A549 (cell line): ENCODE measurements at regions not wholly inside any gene's neighbourhood (a gene's known extent, or its start where the extent isn't known, plus 50 kb on each side); places are given as distances from the start of the nearest gene placed in this dataset.

Experiments used
- CTCF ChIP-seq: fragments of >200 bp; sonication (Bioruptor Twin); formaldehyde crosslinking; IDR thresholded peaks from 3 replicates; pipeline ENCODE4 v1.5.1; 2016
- EHMT2 ChIP-seq: fragments of 200-600 bp; sonication (generic); IDR thresholded peaks from 2 replicates; pipeline ENCODE4 v1.6.1; 2016; ENCODE audit warnings: antibody characterized with exemption, low read depth, mild to moderate bottlenecking, moderate library complexity
- HOXA7 ChIP-seq: fragments of 250-450 bp; sonication (Bioruptor Pico); IDR thresholded peaks from 2 replicates; pipeline ENCODE4 v1.5.0; 2020; ENCODE audit warnings: mild to moderate bottlenecking, moderate library complexity
- JUNB ChIP-seq: fragments of >200 bp; sonication (Bioruptor Twin); formaldehyde crosslinking; IDR thresholded peaks from 2 replicates; pipeline ENCODE4 v1.6.1; 2016
- MAFK ChIP-seq: fragments of 450-650 bp; IDR thresholded peaks from 2 replicates; pipeline ENCODE4 v1.6.1; 2014; ENCODE audit not compliant: partially characterized antibody
- MAZ ChIP-seq: fragments of 150-350 bp; IDR thresholded peaks from 2 replicates; pipeline ENCODE4 v1.6.1; 2014; ENCODE audit warnings: antibody characterized with exemption, low read depth, low read length, borderline replicate concordance
- MYC ChIP-seq: IDR thresholded peaks from 2 replicates; pipeline ENCODE4 v1.6.1; 2012; ENCODE audit warnings: mild to moderate bottlenecking, inconsistent platforms, low read length, improper control_type of control experiment, borderline replicate concordance
- POLR2A ChIP-seq: IDR thresholded peaks from 2 replicates; pipeline ENCODE4 v1.6.1; 2012; ENCODE audit warnings: mild to moderate bottlenecking, low read length
- RAD21 ChIP-seq, 2 experiments: fragments of >200 bp in 1 of 2; sonication (Bioruptor Twin) in 1 of 2; formaldehyde crosslinking in 1 of 2; IDR thresholded peaks in 1 of 2; conservative IDR thresholded peaks in 1 of 2; 2 replicates in 1 of 2; 3 replicates in 1 of 2; pipeline ENCODE4 v1.6.1; 2012 to 2018; ENCODE audit warnings: inconsistent platforms in 1 of 2
- USF2 ChIP-seq: fragments of 450-650 bp; IDR thresholded peaks from 2 replicates; pipeline ENCODE4 v1.6.1; 2014; ENCODE audit warnings: antibody characterized with exemption
- ZFP36 ChIP-seq: fragments of 450-650 bp; IDR thresholded peaks from 2 replicates; pipeline ENCODE4 v1.6.1; 2014; ENCODE audit warnings: borderline replicate concordance; ENCODE audit not compliant: partially characterized antibody
- TF ChIP-seq, protein P1 (sequence below): IDR thresholded peaks from 2 replicates; pipeline ENCODE4 v1.6.1; 2012

GRCh38 chr16:63410594-63410993 lies 1374.4 kb upstream of the CDH8 start:
- TF ChIP-seq CTCF (no peak), POLR2A (no peak), ZFP36 (no peak), USF2 (no peak), MAZ (no peak), MAFK (no peak), JUNB (no peak), HOXA7 (CRISPR knock-in tag) (no peak), EHMT2 (no peak), MYC (no peak), RAD21 (conservative IDR thresholded peaks at IDR 0.05 in 1 of 2, IDR thresholded peaks at IDR 0.05 in 1 of 2) (no peak)
- TF ChIP-seq, protein P1, sequence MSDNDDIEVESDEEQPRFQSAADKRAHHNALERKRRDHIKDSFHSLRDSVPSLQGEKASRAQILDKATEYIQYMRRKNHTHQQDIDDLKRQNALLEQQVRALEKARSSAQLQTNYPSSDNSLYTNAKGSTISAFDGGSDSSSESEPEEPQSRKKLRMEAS = no peak
